Spleen (tissue), 11 donors: ENCODE measurements at regions not wholly inside any gene's neighbourhood (a gene's known extent, or its start where the extent isn't known, plus 50 kb on each side); places are given as distances from the start of the nearest gene placed in this dataset.
A peak's percentile ranks its signal among the peaks of the same experiment; 100 is the strongest.

Experiments
- DNase-seq: peaks from one replicate; pipeline ENCODE4 v3.0.0-alpha.2; 2020
- H3K27ac ChIP-seq, 8 donors: fragments of 200-600 bp; sonication (generic) in 7 of 8; 1 replicate in 4 of 8; 2 replicates in 4 of 8; pipeline versions ENCODE4 v1.5.0 to v1.8.0; 2016 to 2021; ENCODE audit warnings: inconsistent platforms in 4 of 8, mild to moderate bottlenecking in 4 of 8, moderate library complexity in 1 of 8
- H3K27me3 ChIP-seq, 7 donors: fragments of 200-600 bp; sonication (generic) in 6 of 7; replicated peaks in 1 of 7; 1 replicate in 4 of 7; 2 replicates in 3 of 7; pipeline versions ENCODE4 v1.5.0 to v1.8.0; 2016 to 2021; ENCODE audit warnings: inconsistent platforms in 3 of 7, mild to moderate bottlenecking in 1 of 7
- H3K36me3 ChIP-seq, 6 donors: fragments of 200-600 bp; sonication (generic) in 5 of 6; 1 replicate in 4 of 6; 2 replicates in 2 of 6; pipeline versions ENCODE4 v1.5.0 to v1.8.0; 2016 to 2021; ENCODE audit warnings: inconsistent platforms in 2 of 6
- H3K4me1 ChIP-seq, 6 donors: fragments of 200-600 bp; sonication (generic) in 5 of 6; 1 replicate in 3 of 6; 2 replicates in 3 of 6; pipeline versions ENCODE4 v1.5.0 to v1.8.0; 2016 to 2021; ENCODE audit warnings: inconsistent platforms in 3 of 6
- H3K4me3 ChIP-seq, 8 donors: fragments of 200-600 bp; sonication (generic) in 7 of 8; 1 replicate in 4 of 8; 2 replicates in 4 of 8; pipeline versions ENCODE4 v1.5.0 to v1.8.0; 2016 to 2021; ENCODE audit warnings: inconsistent platforms in 4 of 8, mild to moderate bottlenecking in 4 of 8, moderate library complexity in 2 of 8
- H3K9me3 ChIP-seq, 8 donors: fragments of 200-600 bp; sonication (generic) in 7 of 8; 1 replicate in 4 of 8; 2 replicates in 4 of 8; pipeline versions ENCODE4 v1.5.0 to v1.8.0; 2016 to 2021; ENCODE audit warnings: inconsistent platforms in 4 of 8
- CTCF ChIP-seq, 11 experiments: fragments of 200-600 bp in 7 of 11; fragments of 450-650 bp in 4 of 11; sonication (generic) in 4 of 11; IDR thresholded peaks in 8 of 11; conservative IDR thresholded peaks in 3 of 11; 1 replicate in 7 of 11; 2 replicates in 4 of 11; pipeline versions ENCODE4 v1.4.0 to v1.8.0; 2016 to 2021; ENCODE audit warnings: antibody characterized with exemption in 11 of 11, inconsistent platforms in 4 of 11, mild to moderate bottlenecking in 1 of 11
- POLR2A ChIP-seq, 3 donors: fragments of 450-650 bp; IDR thresholded peaks; one replicate each; pipeline ENCODE4 v1.5.1; 2017; ENCODE audit warnings: antibody characterized with exemption in 3 of 3, mild to moderate bottlenecking in 1 of 3
- POLR2AphosphoS5 ChIP-seq, 3 donors: sonication (generic); formaldehyde crosslinking; IDR thresholded peaks; one replicate each; pipeline ENCODE4 v1.5.1; 2017; ENCODE audit warnings: antibody characterized with exemption in 3 of 3
- WGBS, 5 donors: extraction: QIAGEN DNeasy Blood & Tissue Kit in 3 of 5; methylation state at CpG; one replicate each; pipeline versions ENCODE4 v1.1.5 to v1.1.7; 2013 to 2018; 5-methylcytosine and 5-hydroxymethylcytosine counted together
- intact Hi-C: fragments of 100-400 bp; cut with DNase I; formaldehyde crosslinking; loops from one replicate; pipeline ENCODE4 v1.15.0; 2023; ENCODE audit warnings: low total_unique reads
- donor health status: healthy with polysubstance abuse.
- donor health status: DM: no; HTN: no; CAD: no; lungs with moderate emphysema.
- donor health status: DM: no; HTN: no; CAD: no.
- donor health status: Bipolar disorder and iron deficiency.
- donor health status: healthy.
- donor health status: DM: no; HTN: no; CAD: no.
- donor health status: DM: yes; HTN: yes; CAD: no.

- Histone ChIP-seq H3K9me3 (peaks cover 0 to 8% (median 0%) of the 10 kb centered on the region in 8 donors), H3K27ac (peak overlapping the region in 1 of 8 donors; percentile 42), H3K36me3 (no peaks in the 10 kb centered on the region), H3K27me3 (peaks cover 0 to 10% (median 0%) of the 10 kb centered on the region in 7 donors), H3K4me3 (no peak overlapping the region), H3K4me1 (peaks cover 0 to 23% (median 4%) of the 10 kb centered on the region in 6 donors)
- DNase-seq = no peak
- intact Hi-C loops = no loop called here
- no peak for TF ChIP-seq POLR2A (IDR thresholded peaks at IDR 0.05)
- TF ChIP-seq CTCF (IDR thresholded peaks at IDR 0.05 in 8 of 11, conservative IDR thresholded peaks at IDR 0.05 in 3 of 11) = peak in 1 of 11 experiments; percentile 18
- WGBS, 5 donors = 77 to 89% (median 79%) methylated on average over 12 of the region's 12 CpGs
Observed at GRCh38 chr16:66167564-66168291, 198.8 kb upstream of the CDH5 start.

DNA sequence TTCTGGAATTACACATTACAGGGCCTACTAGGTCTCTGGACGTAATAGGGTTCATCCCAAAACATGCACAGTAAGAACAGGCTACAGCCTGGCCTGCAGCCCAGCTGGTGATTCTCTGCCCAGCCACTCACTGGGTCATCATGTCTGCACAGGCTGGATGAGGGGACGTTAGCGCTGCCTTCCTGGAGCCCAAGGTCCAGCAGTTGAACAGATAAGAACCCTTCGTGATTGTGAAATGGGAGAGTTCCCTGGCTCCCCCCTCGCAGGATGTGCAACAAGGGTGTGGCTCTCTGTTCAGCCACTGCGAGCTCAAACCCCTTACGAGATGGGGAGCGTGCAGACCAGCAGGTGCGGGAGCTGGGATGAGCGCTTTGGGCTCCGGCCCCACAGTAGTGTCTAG is 200.0 kb upstream of the CDH5 start:
- Histone ChIP-seq H3K27ac (peak overlapping the region in 1 of 8 donors; percentile 42), H3K4me3 (no peak overlapping the region), H3K9me3 (peaks cover 0 to 8% (median 0%) of the 10 kb centered on the region in 8 donors), H3K4me1 (peaks cover 0 to 23% (median 4%) of the 10 kb centered on the region in 6 donors), H3K36me3 (no peaks in the 10 kb centered on the region), H3K27me3 (peaks cover 0 to 10% (median 0%) of the 10 kb centered on the region in 7 donors)
- TF ChIP-seq POLR2A (IDR thresholded peaks at IDR 0.05) = no peak
- no peak for TF ChIP-seq CTCF (IDR thresholded peaks at IDR 0.05 in 8 of 11, conservative IDR thresholded peaks at IDR 0.05 in 3 of 11)
- no peak for TF ChIP-seq POLR2AphosphoS5 (IDR thresholded peaks at IDR 0.05)
- WGBS, 5 donors = 47 to 84% (median 62%) methylated on average over 10 to 11 of the region's 11 CpGs
- intact Hi-C loops = no loop called here
- no peak for DNase-seq

DNA sequence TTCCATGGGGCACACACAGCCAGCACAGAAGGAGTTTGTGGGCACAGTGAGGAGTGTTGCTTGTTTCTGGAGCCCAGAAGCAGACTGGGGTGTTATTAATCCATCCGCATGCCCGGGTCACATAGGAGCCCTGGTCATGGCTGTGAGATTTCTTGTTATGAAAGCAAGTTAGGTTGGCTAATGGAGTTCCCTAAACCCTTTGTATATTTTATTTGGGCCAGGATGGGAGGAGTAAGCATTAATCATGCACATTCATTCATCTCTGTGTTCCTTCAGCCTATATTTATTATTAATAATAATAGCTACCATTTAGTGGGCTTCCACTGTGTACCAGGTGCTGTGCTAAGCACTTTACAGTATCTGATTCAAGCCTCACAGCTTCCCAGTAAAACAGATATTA is 200.6 kb upstream of the CDH5 start:
- WGBS, 5 donors = 50 to 93% (median 75%) methylated on average over 2 of the region's 2 CpGs
- Histone ChIP-seq H3K36me3 (no peaks in the 10 kb centered on the region), H3K27me3 (peaks cover 0 to 10% (median 0%) of the 10 kb centered on the region in 7 donors), H3K4me1 (peaks cover 0 to 23% (median 4%) of the 10 kb centered on the region in 6 donors), H3K4me3 (no peak overlapping the region), H3K27ac (peak overlapping the region in 1 of 8 donors; percentile 42), H3K9me3 (peaks cover 0 to 8% (median 0%) of the 10 kb centered on the region in 8 donors)
- TF ChIP-seq CTCF (IDR thresholded peaks at IDR 0.05 in 8 of 11, conservative IDR thresholded peaks at IDR 0.05 in 3 of 11) (no peak), POLR2A (IDR thresholded peaks at IDR 0.05) (no peak), POLR2AphosphoS5 (IDR thresholded peaks at IDR 0.05) (no peak)
- DNase-seq = no peak
- intact Hi-C loops = no loop called here

DNA sequence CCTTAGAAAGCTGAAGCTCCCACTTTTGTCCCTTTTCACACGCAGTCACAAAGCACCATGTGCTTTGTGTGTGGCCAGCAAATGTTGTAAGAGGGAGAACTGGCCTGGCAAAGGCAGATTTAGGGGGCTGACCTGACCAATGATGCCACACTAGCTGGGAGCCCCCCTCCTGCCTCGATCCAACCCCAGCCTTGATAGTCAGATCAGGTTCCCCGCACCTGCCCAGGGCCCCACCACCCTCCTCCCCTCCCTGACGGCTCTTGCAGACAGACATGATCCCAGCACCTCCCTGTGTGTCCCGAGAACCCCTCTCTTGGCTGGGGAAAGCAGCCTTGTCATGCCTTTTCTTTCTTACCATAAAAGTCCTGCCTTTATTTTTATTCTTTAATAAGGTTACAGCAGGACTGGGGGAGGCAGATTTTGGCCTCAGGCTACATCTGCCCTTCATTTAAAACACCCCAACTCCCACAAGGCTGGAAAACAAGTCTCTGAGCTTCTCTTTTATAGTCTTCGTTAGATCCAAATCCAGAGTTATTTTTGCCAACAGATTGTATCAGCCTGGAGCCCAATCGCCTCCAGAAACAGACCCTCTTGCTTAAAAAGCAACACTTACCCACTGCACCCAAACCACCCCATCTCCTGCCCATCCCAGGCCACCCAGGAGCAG is 201.8 kb upstream of the CDH5 start:
- Histone ChIP-seq H3K27ac (peak overlapping the region in 3 of 8 donors; percentile 7 to 18 (median 15)), H3K36me3 (no peaks in the 10 kb centered on the region), H3K27me3 (peaks cover 0 to 10% (median 0%) of the 10 kb centered on the region in 7 donors), H3K9me3 (peaks cover 0 to 8% (median 0%) of the 10 kb centered on the region in 8 donors), H3K4me1 (peaks cover 0 to 30% (median 8%) of the 10 kb centered on the region in 6 donors), H3K4me3 (no peak overlapping the region)
- DNase-seq = no peak
- intact Hi-C loops = no loop called here
- 64 to 81% (median 72%) methylated on average over 7 of the region's 7 CpGs for WGBS, 5 donors
- TF ChIP-seq POLR2AphosphoS5 (IDR thresholded peaks at IDR 0.05) = no peak
- no peak for TF ChIP-seq CTCF (IDR thresholded peaks at IDR 0.05 in 8 of 11, conservative IDR thresholded peaks at IDR 0.05 in 3 of 11)
- TF ChIP-seq POLR2A (IDR thresholded peaks at IDR 0.05) = no peak
